ENCODE measurements at regions not wholly inside any gene's neighbourhood (a gene's known extent, or its start where the extent isn't known, plus 50 kb on each side); places are given as distances from the start of the nearest gene placed in this dataset.

GRCh38 chr14:57085043-57085442, 183.7 kb downstream of the EXOC5 start:
- TF ChIP-seq BHLHE40 (IDR thresholded peaks at IDR 0.05; ENCODE audit: borderline replicate concordance) (no peak), PKNOX1 (IDR thresholded peaks at IDR 0.05) (no peak), SP1 (IDR thresholded peaks at IDR 0.05) (no peak), ELF4 (IDR thresholded peaks at IDR 0.05) (no peak), LEF1 (IDR thresholded peaks at IDR 0.05; ENCODE audit: borderline replicate concordance) (no peak), HDGF (IDR thresholded peaks at IDR 0.05; ENCODE audit: borderline replicate concordance) (no peak)

Measured in HEK293T (cell line).